ENCODE measurements at regions not wholly inside any gene's neighbourhood (a gene's known extent, or its start where the extent isn't known, plus 50 kb on each side); places are given as distances from the start of the nearest gene placed in this dataset.

DNA sequence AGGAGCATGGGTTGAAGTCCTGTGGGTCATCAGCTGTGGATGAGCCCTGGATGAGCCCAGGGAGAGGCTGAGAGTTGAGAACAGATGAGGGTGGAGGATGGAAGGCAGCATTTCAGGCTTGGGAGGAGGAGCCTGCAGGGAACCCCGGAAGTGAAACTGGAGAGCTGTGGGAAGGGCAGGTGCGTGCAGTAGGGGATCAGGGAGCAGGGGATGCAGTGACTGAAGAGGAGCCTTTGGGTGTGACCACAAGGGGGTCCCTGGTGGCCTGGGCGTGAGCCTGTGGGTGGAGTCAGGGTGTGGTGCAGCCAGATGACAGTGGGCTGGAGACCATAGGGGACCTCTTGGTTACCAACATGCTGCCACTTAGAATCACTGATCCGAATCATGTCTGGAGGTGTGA is 115.5 kb downstream of the PAPOLA start:
- DNase-seq (ENCODE audit: low read depth, low spot score), result no peak

DNA sequence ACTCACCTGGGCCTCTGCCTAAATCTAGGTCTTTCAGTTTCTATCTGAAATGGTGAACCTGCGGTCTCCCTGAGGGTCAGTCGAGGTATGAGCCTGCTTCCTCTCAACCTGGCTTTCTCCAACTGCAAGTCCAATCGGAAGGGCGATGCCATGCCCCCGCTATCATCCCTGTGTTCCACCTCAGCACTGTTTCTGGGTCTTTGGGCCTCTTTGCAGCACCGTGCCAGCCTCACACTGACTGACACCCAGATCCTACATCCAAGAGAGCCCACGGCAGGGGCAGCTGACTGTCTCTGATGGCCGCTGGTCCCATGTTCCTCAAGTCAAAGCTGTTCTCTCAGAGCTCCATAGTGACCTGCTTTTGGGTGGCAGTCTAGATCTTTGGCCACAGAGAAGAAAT is 120.7 kb downstream of the PAPOLA start:
- DNase-seq (ENCODE audit: low read depth, low spot score), result no peak

DNA sequence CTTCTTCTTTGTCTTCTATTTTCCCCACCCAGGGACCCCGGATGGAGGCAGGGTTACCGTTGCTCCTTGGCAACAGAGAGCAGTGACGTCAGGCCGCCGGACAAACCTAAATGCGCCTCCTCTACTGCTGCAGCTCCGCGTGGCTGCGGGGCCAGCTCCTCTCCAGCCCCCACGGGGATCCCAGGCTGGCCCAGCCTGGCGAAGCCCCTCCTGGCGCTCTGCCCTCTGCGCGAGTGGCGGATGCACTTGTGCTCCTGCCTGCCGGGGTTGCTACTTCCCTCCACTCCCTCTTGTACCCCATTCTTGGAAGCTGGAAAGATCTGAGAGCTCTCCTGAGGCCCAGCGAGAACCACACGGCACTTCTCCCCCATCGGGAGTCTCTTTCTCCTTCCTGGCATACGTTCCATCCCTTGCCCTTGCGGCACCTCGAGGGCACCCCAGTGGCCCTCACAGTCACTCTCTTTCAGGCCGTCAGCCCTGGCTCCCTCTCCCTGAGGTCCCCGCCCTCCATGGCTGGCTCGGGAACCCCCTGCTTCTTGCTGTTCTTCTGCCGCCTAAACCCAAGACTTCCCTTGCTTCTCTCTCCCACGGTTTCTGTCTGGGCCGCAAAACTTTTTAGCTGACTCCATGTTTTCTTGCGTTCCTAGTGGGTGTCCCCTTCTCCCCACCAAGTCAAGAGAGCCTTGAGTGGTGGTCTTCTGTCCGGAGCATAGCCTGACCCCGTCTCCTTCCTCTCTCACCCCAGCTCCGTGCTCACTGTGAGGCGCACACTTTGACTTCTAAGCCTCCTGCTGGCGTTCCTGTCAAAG is 121.7 kb downstream of the PAPOLA start:
- no peak for DNase-seq (ENCODE audit: low read depth, low spot score)

DNA sequence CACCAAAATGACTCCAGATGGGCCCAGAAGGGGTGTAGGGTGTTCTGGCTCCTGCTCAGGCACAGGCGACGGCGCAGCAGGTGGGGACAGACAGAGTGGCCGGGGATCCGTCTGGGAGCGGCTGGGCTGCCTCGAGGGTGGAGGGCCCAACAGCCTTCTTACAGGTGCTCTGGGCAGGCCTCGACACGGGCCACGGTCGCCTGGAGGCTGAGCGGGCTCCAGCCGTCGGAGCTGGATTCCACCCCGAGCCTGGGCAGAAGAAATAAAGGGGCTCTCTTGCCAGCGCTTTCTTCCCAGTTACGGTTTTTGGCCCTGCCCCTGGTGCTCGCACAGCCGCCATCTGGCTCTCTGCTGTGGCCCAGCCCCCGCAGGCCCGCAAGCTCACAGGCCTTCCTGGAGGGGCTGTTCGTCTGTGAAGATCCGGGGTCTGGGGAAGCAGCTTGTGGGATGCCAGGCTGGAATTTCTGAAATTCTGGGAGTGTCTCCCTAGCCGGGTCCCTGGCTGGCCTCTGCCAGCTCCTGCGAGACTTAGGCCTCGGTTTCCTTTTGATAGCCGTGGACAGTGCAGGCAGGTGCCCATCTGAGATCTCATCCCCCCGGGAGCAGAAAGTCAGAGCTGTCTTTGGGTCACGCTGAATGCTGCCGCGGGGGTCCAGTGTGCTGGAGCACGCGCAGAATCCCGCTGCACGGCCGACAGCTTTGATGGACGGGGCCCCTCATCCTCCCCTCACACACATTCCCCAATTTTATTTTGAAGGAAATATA is 122.7 kb downstream of the PAPOLA start:
- DNase-seq (ENCODE audit: low read depth, low spot score), result peak; percentile 19

DNA sequence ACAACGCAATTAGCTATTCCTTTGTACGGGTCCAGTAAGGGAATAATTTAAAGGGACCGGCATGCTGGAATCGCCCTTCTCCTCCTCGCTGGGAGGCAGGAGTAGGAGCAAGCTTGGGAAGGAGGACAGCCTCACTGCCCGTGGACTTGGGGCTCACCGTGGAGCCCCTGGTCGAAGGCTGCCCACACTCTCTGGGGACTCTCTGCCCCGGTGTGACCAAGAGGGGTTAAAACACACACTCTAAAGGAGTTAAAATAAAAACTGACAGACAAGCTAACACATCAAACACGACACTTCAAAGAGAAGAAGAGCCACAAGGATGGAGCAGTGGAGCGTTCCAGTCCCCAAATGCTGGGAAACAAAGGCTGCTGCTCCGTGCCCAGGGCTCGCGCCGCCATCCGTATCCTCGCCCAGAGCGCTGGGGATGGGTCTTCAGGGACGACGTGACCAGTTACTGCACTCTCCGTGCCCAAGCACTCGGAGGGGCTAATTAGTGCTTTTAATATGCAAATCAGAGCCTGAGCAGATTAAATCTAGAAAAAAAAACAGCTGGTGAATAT is 123.3 kb downstream of the PAPOLA start:
- DNase-seq (ENCODE audit: low read depth, low spot score), result no peak

DNA sequence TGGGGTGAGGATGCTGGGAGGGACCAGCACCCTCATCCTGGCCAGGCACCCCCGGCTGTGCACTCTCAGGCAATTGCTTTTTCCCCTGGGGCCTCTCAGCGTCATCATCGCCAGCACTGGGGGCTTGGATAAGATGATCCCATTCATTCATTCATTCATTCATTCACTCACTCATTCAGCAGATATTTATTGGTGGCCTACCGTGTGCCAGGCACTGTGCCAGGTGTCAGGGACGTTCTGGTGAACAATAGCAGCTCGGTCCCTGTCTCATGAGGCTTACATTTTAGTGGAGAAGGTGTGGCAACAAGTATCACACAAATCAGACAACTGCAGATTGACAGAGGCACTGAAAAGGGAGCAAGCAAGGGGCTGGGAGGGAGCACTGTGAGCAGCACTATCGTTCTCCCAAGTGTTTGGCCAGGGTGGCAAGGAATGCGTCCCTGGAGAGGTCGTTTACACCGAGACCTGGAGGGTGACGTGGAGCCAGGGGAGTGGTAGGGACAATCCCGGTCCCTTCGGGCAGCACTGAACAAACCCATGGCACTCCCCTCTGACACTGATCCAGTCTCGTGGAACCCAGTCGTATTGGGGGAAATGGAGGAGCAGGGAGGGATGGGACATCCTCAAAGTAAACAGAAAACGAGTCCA is 124.1 kb downstream of the PAPOLA start:
- DNase-seq (ENCODE audit: low read depth, low spot score), result no peak

DNA sequence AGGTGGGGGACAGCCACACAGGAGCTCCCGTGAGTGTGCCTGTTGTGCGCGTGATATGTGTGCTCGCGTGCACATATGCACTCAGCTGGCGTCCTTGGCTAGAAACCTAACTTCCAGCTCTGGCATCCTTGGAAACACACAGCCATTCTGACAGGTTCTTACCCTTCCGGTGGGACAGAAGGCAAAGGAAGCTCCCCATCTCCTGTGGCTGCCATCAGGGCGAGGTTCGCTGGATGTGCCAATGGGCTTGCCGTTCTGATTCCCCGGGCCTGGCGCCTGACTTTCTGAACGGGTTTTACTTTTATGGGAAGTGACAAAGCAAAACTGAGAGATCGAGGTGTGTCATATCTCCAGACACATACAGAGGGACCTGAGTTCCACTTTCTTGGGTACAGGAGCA is 124.7 kb downstream of the PAPOLA start:
- DNase-seq (ENCODE audit: low read depth, low spot score), result no peak

DNA sequence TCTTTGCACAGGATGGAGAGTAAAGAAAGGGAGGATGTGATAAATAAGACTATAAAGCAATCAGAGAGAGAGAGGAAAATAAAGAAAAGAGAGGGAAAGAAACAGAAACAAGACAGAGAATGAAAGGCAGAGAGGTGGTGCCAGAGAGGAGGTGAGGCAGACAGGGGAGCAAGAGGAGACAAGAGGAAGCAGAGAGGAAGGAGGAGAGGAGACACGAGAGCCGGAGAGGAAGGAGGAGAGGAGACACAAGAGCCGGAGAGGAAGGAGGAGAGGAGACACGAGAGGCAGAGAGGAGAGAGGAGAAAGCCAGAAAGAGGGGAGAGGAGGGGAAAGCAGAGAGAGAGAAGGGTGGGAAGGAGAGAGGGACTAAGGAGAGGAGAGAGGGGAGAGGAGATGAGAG is 125.2 kb downstream of the PAPOLA start:
- no peak for DNase-seq (ENCODE audit: low read depth, low spot score)

DNA sequence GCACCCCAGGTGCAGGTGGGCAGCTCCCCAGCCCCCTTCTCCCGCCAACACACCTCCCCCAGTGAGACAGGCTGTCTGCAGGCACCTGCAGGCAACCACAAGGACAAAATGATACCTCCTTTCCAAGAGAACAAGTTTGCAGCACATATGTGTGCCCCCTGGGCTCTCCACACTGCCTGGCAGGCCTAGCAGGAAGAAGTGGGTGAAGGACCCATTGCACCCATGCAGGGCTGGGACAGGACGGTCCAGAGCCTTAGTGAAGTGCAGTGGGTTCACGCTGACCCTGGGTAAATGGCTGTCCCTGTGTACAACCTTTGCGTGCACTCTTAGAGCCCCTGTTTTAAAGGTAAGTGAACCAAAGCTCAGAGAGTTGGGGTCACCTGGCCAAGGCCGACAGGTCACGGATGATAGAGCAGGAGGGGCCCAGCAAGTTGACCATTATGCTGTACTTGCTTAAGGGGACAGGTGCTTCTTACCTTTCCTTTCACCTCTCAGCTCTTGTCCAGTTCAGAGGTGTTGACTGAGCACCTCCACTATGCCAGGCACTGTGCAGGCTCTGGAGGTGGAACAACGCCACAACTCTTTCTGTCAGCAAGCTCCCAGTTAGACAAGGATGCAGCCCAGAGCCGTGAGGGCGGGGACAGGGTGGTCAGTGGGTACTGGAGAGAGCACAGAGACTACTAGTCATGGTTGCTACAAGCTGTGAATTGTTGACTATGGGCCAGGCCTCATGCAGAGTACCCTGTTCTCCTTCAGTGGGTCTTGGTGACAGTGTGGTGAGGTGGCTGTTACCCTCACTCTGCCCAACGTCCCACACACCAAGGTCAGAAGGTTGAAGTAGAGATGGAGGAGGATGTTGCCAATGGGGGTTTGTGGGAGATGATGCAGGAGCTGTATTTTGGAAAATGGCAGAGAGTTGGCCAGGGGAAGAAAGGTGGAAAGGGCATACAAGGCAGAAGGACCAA is 125.9 kb downstream of the PAPOLA start:
- DNase-seq (ENCODE audit: low read depth, low spot score), result no peak

DNA sequence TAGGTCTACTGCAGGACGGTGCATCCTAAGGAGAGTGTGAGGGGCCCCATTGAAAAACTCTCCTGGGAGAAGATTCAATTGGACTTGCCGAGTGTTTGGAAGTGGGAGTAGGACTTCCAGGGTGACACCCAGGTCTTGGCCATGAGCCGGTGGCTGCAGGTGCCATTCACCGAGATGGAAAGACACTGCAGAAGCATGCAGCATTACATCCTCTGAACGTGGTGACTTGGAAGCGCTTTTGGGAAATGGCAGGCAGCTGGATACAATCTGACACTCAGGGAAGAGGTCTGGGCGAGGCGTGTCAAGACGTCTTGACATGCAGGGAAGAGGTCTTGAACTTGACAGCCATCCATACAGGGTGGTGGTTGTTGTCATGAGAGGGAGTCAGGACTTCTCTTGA is 126.9 kb downstream of the PAPOLA start:
- no peak for DNase-seq (ENCODE audit: low read depth, low spot score)

DNA sequence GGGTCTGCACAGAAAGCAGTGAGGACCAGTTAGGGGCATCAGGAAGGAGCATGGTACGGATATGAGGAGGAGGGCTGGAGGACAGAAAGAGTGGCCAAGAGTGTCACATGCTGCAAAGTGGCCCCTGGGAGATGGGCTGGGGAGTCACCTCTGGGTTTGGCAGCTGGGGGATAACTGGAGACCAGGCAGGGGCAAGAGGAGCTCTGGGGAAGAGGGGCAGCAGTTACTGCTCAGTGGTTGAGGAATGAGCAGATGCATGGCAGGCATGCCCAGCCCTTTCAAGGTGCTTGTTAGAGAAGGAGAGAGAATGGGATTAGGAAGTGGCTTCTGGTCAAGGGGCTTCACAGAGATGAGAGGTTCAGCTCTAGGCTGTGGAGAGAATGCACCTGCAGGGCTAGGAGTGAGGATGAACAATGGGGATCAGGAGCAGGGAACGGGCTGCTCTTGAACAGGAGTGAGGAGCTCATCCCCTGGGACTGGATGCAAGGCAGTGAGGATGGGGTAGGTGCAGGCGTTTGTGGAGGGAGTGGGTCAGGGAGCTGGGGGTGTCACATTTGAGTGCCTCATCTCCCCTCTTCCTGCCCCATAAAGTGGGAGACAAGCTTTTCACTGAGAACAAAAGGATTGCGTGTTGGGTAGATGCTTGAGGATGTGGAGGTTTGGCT is 127.5 kb downstream of the PAPOLA start:
- DNase-seq (ENCODE audit: low read depth, low spot score), result no peak

DNA sequence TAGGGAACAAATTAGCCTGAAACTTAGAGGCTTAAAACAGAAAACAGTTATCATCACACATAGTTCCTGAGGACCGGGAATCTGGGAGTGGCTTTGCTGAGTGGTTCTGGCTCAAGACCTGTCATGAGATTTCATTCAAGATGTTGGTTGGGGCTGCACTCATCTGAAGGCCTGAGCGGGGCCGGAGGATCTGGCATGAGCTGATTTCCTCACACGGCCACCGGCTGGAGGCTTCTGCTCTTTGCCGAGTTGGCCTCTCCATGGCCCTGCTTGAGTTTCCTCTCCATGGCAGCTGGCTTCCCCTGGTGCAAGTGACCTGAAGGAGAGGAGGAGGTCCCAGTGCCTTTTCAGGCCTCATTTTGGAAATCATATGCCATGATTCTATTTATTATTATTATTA is 128.1 kb downstream of the PAPOLA start:
- no peak for DNase-seq (ENCODE audit: low read depth, low spot score)

DNA sequence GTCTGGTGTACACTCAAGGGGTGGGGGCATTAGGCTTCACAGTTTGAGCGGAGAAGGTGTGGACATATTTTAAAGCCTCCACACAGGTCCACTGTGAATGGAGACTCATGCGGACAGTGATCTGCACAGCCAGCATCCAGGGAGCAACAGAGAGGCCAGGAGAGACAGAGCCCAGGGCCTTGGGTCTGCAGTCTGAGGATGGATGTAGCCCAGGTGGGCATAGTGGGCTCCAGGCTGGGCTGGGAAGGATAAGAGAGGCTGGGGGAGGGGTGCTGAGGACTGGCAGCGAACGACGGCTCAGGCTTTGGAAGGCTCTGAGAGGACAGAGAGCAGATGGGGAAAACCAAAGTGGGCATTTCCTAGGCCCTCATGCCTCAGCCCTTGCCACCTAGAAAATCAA is 128.8 kb downstream of the PAPOLA start:
- no peak for DNase-seq (ENCODE audit: low read depth, low spot score)

DNA sequence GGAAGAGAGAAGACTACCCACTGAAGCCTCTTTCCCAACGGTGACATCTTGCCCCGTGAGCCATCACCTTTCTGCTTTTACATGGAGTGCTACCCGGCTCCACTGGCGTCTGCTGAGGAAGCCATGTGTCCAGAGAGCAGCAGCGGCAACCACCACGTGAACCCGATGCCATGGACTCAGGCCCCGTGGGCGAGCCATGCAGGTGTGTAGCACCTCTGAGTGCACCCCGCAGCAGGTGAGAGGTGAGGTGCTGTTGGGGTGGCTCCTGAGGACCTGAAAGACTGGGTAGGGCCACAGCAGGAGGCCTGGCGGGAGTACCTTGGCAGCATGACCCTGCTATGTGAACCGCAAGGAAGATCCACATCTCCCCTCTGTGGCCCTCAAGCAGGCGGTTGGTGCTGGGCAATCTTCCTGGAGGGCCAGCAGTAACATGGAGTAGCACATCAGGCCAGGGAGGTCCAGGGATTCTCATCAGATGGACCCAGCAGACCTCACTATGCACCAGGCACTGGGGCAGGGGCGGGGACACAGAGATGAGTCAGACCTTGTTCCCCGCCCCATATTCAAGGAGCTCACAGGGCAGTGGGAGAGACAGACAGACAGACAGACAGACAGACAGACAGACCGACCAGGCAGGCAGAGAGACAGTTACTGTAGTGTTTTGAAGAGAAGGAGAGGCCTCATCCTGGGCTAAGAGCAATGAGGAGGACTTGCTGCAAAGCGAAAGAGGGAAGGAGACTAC is 129.6 kb downstream of the PAPOLA start:
- DNase-seq (ENCODE audit: low read depth, low spot score), result no peak

DNA sequence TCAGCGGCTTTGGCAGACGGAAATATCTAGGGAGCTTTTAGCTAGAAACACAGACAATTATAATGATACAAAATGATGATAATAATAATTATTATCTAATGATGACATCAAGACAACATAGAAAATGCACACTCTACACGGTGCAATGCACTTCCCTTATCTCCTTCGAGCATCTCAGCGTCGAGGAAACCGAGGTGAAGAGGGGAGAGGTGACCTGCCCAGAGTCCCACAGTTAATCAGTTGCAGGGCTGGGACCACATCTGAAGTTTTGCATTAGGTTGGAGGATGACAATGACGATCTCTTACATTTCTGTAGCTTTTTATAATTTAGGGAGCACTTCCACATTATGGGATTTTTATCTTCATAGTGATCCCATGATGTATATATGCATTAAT is 130.2 kb downstream of the PAPOLA start:
- no peak for DNase-seq (ENCODE audit: low read depth, low spot score)

DNA sequence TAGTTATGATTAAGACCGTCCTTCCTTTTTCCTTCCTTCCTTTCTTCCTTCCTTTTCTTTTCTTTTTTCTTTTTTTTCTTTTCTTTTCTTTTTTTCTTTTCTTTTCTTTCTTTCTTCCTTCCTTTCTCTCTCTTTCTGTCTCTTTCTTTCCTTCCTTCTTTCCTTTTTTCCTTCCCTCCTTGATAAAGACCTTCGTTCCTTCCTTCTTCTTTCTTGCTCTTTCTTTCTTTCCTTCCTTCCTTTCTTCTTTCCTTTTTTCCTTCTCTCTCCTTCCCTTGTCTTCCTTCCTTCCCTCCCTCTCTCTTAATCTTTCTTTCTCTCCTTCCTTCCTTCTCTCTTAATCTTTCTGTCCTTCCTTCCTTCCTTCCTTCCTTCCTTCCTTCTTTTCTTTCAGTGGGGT is 130.9 kb downstream of the PAPOLA start:
- no peak for DNase-seq (ENCODE audit: low read depth, low spot score)

DNA sequence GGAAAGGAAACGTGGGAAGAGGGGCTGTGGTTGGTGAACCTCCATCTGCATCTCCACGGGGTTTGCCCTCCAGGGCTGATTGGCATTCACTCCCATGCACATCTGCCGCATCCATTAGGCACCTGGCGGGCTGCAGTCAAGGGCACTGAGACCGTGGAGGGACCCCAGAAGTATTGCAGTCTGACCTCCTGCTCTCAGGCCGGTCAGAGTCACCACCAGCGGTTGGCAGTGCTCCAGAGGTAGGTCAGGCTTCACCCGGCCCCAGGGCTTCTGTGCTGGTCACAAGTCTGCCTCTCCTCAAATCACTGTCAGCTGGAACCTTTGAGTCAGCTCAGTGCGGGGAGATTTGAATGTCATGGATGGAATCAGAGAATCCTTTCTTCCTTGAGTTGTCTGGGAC is 132.3 kb downstream of the PAPOLA start:
- DNase-seq (ENCODE audit: low read depth, low spot score), result no peak

DNA sequence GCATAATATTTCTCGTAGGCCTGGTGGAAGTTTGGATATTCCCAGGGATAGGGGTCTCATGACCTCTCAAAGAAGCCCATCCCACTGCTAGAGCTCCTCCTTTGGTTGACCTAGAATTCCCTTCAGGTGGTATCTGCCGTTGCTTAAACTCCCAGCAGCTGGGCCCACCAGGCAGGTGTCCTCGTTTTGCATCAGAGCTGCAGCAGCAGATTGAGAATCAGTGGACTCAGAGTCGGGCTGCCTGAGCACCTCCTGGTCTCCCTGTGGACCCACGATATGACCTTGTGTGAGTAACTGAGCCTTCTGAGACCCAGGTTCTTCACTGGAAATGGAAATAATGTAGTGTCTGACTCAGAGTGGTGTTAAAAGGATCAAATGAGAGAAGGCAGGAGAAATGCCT is 132.7 kb downstream of the PAPOLA start:
- DNase-seq (ENCODE audit: low read depth, low spot score), result no peak

DNA sequence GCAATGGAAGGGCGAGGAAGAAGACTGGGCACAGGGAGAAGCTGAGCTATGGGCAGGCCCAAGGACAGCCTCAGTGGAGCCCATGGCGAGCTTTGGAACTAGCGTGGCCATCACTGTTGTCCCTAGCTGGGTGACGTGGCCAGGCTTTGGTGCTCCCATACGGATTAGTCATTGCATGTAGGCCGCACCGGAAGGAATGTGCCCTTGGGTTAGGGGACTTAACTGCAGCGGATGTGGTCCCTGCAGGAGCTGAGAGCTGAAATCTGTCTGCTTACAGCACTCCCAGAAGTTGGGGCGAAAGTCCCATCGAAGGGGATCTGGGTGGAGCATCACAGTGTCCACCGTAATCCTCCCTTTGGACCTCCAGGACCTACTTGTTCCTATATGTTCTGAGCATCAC is 133.7 kb downstream of the PAPOLA start:
- no peak for DNase-seq (ENCODE audit: low read depth, low spot score)

DNA sequence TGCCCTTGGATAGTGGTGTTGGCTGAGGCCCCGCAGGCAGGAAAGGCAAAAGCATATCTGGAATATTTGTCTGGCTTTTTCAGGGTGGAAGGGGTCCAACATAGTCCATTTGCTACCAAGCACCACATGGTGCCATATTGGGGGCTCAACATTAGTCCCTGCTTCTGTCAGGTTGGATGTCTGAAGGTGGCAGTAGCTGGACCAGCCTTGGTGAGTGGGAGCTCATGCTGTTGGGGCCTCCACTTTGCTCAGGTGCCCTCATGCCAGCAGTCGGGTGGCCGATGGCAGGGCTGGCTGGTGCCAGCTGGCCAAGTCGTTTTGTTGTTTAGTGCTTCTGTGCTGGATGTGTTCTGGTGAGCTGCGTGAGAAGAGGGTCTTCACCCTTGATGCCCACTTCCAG is 135.3 kb downstream of the PAPOLA start:
- DNase-seq (ENCODE audit: low read depth, low spot score), result no peak
